NCI-H2171 treated with DMSO at 0.1 percent for 48 hours (cell line): ENCODE measurements at regions not wholly inside any gene's neighbourhood (a gene's known extent, or its start where the extent isn't known, plus 50 kb on each side); places are given as distances from the start of the nearest gene placed in this dataset.
"Not testable (repeated sequence)": the region's sequence is repeated elsewhere in the genome, so short reads cannot be mapped to it uniquely, and the experiment has no call there.

ENCODE experiments used
- DNase-seq: peaks from one replicate; lab custom pipeline; 2025; lab: John Stamatoyannopoulos, UW

GRCh38 chr2:184091456-184091855, 506.9 kb upstream of the ZNF804A start:
- no peak for DNase-seq

- no peak for DNase-seq
Observed at GRCh38 chr2:184113696-184114403, 484.5 kb upstream of the ZNF804A start.

- DNase-seq: no peak
Observed at GRCh38 chr2:184114439-184114838, 483.9 kb upstream of the ZNF804A start.

- no peak for DNase-seq
Observed at GRCh38 chr2:184119989-184120800, 478.1 kb upstream of the ZNF804A start.

DNA sequence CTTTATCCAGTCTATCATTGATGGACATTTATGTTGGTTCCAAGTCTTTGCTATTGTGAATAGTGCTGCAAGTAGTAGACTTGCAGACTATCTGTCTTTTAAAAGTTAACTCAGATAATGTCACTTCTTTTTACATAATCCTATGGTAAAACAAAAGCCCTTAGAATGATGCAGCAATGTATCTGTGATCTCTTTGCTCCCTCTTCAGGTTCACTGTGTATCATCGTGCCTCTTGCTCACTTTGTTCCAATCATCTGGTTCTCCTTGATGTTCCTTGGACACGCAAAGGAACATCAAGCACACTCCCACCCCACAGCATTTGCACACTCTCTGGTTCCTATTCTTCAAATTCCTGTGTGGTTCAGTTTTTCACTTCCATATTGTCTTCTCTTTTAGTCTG, 472.5 kb upstream of the ZNF804A start:
- no peak for DNase-seq

DNA sequence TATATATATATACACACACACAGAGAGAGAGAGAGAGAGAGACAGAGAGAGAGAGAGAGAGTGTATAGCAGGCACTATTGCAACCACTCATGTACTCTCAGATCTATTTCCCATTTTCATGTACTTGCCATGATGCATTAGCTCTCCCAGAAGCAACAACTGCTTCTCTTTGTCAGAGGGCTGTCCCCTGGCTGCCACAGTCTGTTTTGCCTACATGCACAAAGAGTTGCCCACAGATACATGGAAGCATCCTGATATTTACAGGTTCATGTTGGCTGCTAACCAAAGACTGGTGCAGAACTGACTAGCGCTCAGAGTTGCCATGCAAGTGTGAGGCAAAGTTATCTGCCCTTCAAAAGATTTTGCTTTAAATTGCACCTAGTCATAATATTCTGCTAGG, 469.3 kb upstream of the ZNF804A start:
- DNase-seq: no peak

DNA sequence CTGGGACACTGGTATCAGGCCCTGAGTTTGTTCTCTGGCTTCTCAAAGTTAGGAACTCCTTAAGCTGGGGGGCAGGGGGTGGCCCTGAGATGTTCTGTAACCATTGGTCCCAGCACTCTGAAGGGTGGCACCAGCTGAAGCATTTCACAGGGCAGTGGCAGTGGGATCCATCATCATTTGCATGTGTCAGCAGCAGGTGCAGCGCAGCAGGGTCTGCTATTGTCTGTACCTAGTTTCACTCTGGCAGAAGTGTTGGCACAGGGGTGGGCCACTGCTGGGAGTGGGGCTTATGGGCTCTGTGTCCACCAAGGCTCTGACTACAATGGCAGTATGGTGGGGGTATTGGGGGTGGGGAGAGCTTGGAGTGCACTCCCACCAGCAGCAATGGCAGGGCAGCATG, 460.4 kb upstream of the ZNF804A start:
- DNase-seq: no peak

- no peak for DNase-seq
Observed at GRCh38 chr2:184141866-184142265, 456.5 kb upstream of the ZNF804A start.

- no peak for DNase-seq
Observed at GRCh38 chr2:184154438-184154837, 443.9 kb upstream of the ZNF804A start.

GRCh38 chr2:184155791-184156190, 442.5 kb upstream of the ZNF804A start:
- DNase-seq: no peak

- no peak for DNase-seq
Observed at GRCh38 chr2:184157141-184157540, 441.2 kb upstream of the ZNF804A start.

DNA sequence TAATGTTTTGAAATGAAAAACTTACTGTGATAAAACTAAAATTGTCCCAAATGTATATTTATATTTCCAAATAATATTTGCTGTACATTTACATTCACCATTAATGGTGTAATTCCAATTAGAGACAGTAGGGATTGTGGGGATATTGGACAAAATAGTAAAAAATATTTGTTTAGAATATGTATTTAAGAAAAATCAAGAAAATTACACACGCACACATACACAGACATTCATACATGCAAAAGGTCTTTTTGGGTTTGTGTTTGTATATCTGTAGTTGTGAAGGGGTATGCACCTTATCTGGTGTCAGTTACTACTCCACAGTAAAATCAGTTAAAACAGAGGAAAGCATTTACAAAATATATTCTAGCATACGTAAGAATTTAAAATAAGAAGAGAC, 435.9 kb upstream of the ZNF804A start:
- no peak for DNase-seq

DNA sequence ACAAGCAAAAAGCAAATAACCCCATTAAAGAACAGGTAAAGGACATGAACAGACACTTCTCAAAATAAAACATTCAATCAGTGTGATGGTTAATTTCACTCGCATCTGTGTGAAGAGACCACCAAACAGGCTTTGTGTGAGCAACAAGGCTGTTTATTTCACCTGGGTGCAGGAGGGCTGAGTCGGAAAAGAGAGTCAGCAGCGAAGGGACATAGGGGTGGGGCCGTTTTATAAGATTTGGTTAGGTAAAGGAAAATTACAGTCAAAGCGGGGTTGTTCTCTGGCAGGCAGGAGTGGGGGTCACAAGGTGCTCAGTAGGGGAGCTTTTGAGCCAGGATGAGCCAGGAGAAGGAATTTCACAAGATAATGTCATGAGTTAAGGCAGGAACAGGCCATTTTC, 429.5 kb upstream of the ZNF804A start:
- DNase-seq: not testable (repeated sequence)

DNA sequence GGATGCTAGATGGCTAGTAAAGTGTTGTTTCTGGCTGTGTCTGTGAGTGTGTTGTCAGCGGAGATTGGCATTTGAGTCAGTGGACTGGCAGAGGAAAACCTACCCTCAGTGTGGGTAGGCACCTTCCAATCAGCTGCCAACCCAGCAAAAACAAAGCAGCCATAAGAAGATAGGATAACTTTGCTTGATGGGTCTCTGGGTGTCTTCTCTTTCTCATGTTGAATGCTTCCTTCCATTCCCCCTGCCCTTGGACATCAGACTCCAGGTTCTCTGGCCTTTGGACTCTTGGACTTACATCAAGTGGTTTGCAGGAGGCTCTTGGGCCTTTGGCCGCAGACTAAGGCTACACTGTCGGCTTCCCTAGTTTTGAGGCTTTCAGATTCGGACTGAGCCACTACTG, 429.0 kb upstream of the ZNF804A start:
- DNase-seq: no peak

DNA sequence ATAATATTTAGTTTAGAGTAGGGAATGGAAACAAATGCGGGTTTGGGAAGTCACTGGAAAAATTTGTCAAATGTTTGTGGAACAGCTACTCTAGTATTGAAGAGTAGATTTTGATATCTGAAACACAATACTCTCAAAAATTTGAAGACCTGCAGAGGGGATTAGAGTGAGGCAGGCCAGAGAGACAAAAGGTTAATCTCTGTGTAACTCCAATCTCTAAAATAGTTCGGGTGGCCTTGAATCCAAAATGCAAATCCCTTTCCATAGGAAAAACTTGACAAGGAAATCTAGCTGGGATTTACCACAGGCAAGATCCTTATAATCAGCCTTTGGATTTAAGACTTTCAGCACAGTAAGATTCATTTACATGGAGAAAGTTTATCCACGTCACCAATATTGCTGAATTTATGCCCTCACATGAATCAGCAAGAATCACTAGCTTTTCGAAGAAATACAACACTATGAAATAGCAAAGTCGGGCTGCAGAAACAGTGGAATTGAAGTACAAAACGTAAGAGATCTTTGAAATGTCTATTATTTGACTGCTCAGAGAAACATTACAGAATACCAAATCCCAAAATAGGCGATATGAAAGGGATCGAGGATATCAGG, 423.7 kb upstream of the ZNF804A start:
- DNase-seq: no peak

- no peak for DNase-seq
Observed at GRCh38 chr2:184178229-184178628, 420.1 kb upstream of the ZNF804A start.

- no peak for DNase-seq
Observed at GRCh38 chr2:184186436-184186835, 411.9 kb upstream of the ZNF804A start.

- DNase-seq: no peak
Observed at GRCh38 chr2:184187421-184187971, 410.8 kb upstream of the ZNF804A start.

- no peak for DNase-seq
Observed at GRCh38 chr2:184190725-184191124, 407.6 kb upstream of the ZNF804A start.

DNA sequence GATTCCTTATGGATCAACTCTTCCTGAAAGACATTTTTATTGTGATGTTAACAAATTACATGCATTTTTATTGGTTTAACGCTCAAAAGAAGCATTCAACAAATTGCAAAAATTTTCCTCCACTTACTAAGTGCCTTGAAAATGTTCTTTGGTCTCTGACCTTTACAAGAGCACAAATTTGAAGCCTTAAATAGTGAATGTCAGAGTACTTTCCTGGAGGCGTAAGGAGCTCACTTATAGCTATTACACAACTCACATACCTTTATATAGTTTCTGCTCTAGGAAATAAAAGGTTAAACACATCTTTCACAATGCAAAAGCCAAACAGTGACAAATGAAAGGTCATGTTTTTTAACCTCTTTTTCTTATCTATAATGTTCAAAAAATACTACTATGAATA, 405.7 kb upstream of the ZNF804A start:
- no peak for DNase-seq

DNA sequence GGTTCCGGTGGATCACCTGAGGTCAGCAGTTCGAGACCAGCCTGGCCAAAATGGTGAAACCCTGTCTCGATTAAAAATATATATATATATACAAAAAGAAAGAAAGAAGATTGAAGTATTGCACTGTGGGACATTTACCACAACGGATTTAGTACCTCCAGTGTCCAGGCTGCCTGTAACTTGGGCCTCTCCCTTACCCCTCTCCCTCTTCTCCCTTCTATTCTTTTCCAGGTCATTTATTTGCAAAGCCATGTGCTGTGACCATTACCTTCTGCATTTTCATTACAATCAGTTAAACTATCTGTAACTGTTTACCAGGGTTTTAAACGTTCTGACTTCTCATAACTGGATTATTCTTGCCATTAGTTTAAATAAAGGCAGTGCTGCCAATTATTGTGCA, 400.9 kb upstream of the ZNF804A start:
- DNase-seq: no peak

DNA sequence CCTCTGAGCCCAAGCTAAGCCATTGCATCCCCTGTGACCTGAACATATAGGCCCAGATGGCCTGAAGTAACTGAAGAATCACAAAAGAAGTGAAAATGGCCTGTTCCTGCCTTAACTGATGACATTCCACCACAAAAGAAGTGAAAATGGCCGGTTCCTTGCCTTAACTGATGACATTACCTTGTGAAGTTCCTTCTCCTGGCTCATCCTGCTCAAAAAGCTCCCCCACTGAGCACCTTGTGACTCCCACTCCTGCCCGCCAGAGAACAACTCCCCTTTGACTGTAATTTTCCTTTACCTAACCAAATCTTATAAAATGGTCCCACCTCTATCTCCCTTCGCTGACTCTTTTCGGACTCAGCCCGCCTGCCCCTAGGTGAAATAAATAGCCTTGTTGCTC, 399.5 kb upstream of the ZNF804A start:
- not testable (repeated sequence) for DNase-seq

GRCh38 chr2:184199274-184199673, 399.1 kb upstream of the ZNF804A start:
- DNase-seq: no peak
